Body of pancreas (tissue), 4 donors: ENCODE measurements at regions not wholly inside any gene's neighbourhood (a gene's known extent, or its start where the extent isn't known, plus 50 kb on each side); places are given as distances from the start of the nearest gene placed in this dataset.

Source experiments
- ATAC-seq: fragments of 150-250 bp; one replicate; pipeline ENCODE4 v1.9.1; 2016
- DNase-seq, 4 donors: peaks; one replicate each; pipeline ENCODE4 v3.0.0-alpha.2; 2019
- H3K27ac ChIP-seq, 4 donors: fragments of 200-600 bp; sonication (generic); 1 replicate in 3 of 4; 2 replicates in 1 of 4; pipeline versions ENCODE4 v1.5.1 to v1.6.1; 2016 to 2019; ENCODE audit warnings: mild to moderate bottlenecking in 1 of 4, mixed read lengths in 1 of 4, moderate library complexity in 1 of 4
- H3K27me3 ChIP-seq, 2 donors: fragments of 200-600 bp; sonication (generic); one replicate each; pipeline ENCODE4 v1.6.0; 2016; ENCODE audit warnings: mild to moderate bottlenecking in 1 of 2
- H3K36me3 ChIP-seq, 2 donors: fragments of 200-600 bp; sonication (generic); replicated peaks in 1 of 2; 2 replicates each; pipeline ENCODE4 v1.5.1; 2016; ENCODE audit warnings: low read depth in 2 of 2; ENCODE audit not compliant: insufficient read depth in 1 of 2
- H3K4me1 ChIP-seq: fragments of 200-600 bp; sonication (generic); one replicate; pipeline ENCODE4 v1.6.0; 2016
- H3K4me3 ChIP-seq, 2 donors: fragments of 200-600 bp; sonication (generic); 1 replicate in 1 of 2; 2 replicates in 1 of 2; pipeline ENCODE4 v1.5.1; 2016 to 2019
- H3K9me3 ChIP-seq, 3 donors: fragments of 200-600 bp; sonication (generic); 1 replicate in 2 of 3; 2 replicates in 1 of 3; pipeline ENCODE4 v1.5.1; 2016
- POLR2A ChIP-seq, 3 donors: fragments of 450-650 bp; IDR thresholded peaks; one replicate each; pipeline ENCODE4 v1.6.1; 2016; ENCODE audit warnings: antibody characterized with exemption in 3 of 3, mild to moderate bottlenecking in 2 of 3
- WGBS, 2 donors: methylation state at CpG; one replicate each; pipeline ENCODE4 v1.1.5; 2017; 5-methylcytosine and 5-hydroxymethylcytosine counted together
- intact Hi-C: fragments of 100-400 bp; cut with DNase I; formaldehyde crosslinking; loops from one replicate; pipeline ENCODE4 v1.15.1; 2023
- TF ChIP-seq, protein P1 (sequence below), 7 experiments: fragments of 450-650 bp in 4 of 7; fragments of 200-600 bp in 3 of 7; sonication (generic) in 3 of 7; IDR thresholded peaks; one replicate each; pipeline ENCODE4 v1.5.1; 2016 to 2019; ENCODE audit warnings: antibody characterized with exemption in 7 of 7

DNA sequence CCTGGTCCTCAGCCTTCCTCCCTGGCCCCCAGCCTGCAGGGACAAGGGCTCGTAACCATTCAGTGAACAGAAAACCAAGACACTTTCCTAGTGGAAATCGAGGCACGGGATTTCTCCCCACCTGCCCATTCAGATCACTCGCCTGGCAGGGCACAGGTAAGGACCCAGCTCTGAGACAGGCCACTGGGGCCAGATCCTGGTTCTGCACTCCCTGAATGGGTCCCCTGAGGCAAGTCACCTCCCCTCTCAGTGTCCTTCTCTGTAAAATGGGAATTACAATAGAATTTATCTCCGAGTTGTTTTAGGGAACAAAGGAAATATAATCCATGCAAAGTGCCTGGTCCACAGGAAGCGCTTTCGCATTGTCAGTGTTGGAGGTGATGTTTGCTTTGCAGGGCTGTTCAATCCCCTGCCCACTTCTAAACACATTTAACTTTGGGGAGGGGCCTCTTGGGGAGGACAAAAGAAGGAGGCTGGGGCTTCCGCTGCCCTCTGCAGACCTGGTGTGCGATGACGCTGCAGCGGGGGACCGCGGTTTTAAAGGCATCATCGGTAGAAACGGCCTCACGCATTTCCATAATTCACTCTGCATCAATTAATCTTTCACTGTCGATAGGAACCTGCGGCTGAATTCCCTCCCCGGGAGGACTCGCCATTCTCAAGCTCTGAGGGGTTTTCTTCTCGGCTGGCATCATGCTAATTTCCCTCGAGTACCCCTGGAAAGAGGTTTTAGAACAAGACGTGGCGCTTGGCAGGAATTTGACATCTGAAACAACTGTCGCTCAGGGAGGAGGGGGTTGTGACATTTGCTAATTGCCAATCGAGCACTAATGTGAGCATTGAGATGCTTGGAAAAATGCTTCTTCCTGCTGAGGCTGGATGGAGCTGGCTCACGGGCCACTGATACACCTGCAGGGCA is 70.4 kb upstream of the FGF3 start:
- no peak overlapping the region for H3K4me3 ChIP-seq
- ATAC-seq (no peak), DNase-seq (no peak)
- no peak for TF ChIP-seq POLR2A (IDR thresholded peaks at IDR 0.05)
- TF ChIP-seq, protein P1, sequence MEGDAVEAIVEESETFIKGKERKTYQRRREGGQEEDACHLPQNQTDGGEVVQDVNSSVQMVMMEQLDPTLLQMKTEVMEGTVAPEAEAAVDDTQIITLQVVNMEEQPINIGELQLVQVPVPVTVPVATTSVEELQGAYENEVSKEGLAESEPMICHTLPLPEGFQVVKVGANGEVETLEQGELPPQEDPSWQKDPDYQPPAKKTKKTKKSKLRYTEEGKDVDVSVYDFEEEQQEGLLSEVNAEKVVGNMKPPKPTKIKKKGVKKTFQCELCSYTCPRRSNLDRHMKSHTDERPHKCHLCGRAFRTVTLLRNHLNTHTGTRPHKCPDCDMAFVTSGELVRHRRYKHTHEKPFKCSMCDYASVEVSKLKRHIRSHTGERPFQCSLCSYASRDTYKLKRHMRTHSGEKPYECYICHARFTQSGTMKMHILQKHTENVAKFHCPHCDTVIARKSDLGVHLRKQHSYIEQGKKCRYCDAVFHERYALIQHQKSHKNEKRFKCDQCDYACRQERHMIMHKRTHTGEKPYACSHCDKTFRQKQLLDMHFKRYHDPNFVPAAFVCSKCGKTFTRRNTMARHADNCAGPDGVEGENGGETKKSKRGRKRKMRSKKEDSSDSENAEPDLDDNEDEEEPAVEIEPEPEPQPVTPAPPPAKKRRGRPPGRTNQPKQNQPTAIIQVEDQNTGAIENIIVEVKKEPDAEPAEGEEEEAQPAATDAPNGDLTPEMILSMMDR (IDR thresholded peaks at IDR 0.05), result no peak
- no peaks in the 10 kb centered on the region for H3K9me3 ChIP-seq
- no peaks in the 10 kb centered on the region for H3K36me3 ChIP-seq
- H3K27ac ChIP-seq, result no peak overlapping the region
- WGBS, 2 donors, result 20 to 24% methylated on average over 26 to 27 of the region's 27 CpGs
- peaks cover 7% of the 10 kb centered on the region for H3K4me1 ChIP-seq
- no peaks in the 10 kb centered on the region for H3K27me3 ChIP-seq
- intact Hi-C loops, result loop anchor here (5.0 kb wide), 1 partner anchor 207 kb away; no protein-coding TSS in a partner anchor

DNA sequence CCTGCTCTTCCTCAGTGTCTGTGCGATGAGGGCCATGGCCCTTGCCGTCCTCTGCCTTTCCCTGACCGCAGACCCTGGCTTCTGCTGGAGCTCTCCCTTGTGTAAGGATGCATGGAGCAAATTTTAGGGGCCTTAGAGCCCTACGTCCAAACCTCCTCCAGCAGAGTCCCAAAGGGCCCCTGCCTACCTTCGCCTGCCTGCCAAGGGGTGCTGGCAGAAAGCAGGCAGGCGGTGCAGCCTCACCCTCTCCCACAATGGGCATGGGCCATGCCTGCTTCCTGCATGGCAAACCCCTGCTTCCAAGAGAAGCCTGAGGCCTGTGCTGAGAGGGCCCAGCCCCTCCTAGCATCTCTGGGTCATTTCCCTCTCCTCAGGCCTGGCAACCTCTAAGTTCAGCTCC is 71.3 kb upstream of the FGF3 start:
- no peak overlapping the region for H3K4me3 ChIP-seq
- WGBS, 2 donors, result 50 to 72% methylated on average over 1 to 6 of the region's 6 CpGs
- TF ChIP-seq, protein P1 (IDR thresholded peaks at IDR 0.05), result no peak
- TF ChIP-seq POLR2A (IDR thresholded peaks at IDR 0.05), result no peak
- H3K27me3 ChIP-seq, result no peaks in the 10 kb centered on the region
- no peak for DNase-seq
- ATAC-seq, result no peak
- peaks cover 7% of the 10 kb centered on the region for H3K4me1 ChIP-seq
- H3K36me3 ChIP-seq, result no peaks in the 10 kb centered on the region
- intact Hi-C loops, result no loop called here
- no peaks in the 10 kb centered on the region for H3K9me3 ChIP-seq
- no peak overlapping the region for H3K27ac ChIP-seq

DNA sequence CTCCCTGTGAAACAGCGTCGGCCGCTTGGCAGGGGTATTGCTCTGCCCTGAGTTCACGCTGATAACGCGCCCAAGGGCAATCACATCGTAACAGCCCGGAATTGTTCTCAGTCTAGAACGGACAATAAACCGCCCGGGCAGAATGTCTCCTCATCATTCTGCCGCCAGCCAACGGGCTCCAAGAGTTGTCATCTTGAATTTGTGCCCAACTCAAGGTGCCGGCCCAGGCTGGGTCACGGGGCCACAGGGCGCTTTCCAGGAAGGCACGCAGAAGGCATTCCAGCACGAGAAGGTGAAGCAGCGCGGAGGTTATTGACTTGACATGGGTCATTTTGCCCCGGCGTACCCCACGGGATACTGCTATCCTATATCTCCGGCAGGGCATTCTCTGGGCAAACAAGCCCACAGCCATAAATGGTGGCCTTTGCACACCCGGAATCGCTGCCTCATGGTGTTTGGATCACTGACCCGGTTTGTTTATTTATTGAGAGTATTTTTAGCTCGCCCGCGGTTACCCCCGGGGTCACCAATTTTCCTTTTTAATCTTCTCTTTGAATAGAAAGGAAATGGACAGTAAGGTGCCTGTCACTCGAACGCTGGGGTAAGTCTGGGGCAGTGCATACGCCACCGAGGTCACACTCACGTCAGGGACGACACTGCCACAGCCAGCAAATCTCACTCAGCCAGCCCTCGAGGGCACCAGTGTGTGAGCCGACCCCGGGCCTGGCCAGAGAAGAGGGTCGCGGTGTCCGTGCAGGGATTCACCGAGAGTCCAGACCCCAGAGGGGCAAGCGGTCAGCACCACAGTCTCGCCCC is 72.4 kb upstream of the FGF3 start:
- no peak for DNase-seq
- TF ChIP-seq POLR2A (IDR thresholded peaks at IDR 0.05), result no peak
- TF ChIP-seq, protein P1 (IDR thresholded peaks at IDR 0.05), result no peak
- no peaks in the 10 kb centered on the region for H3K27me3 ChIP-seq
- H3K4me3 ChIP-seq, result no peak overlapping the region
- intact Hi-C loops, result no loop called here
- no peak overlapping the region for H3K27ac ChIP-seq
- no peaks in the 10 kb centered on the region for H3K36me3 ChIP-seq
- ATAC-seq, result peak; percentile 25
- H3K9me3 ChIP-seq, result no peaks in the 10 kb centered on the region
- H3K4me1 ChIP-seq, result peaks cover 7% of the 10 kb centered on the region
- 18 to 48% methylated on average over 22 to 44 of the region's 46 CpGs for WGBS, 2 donors

DNA sequence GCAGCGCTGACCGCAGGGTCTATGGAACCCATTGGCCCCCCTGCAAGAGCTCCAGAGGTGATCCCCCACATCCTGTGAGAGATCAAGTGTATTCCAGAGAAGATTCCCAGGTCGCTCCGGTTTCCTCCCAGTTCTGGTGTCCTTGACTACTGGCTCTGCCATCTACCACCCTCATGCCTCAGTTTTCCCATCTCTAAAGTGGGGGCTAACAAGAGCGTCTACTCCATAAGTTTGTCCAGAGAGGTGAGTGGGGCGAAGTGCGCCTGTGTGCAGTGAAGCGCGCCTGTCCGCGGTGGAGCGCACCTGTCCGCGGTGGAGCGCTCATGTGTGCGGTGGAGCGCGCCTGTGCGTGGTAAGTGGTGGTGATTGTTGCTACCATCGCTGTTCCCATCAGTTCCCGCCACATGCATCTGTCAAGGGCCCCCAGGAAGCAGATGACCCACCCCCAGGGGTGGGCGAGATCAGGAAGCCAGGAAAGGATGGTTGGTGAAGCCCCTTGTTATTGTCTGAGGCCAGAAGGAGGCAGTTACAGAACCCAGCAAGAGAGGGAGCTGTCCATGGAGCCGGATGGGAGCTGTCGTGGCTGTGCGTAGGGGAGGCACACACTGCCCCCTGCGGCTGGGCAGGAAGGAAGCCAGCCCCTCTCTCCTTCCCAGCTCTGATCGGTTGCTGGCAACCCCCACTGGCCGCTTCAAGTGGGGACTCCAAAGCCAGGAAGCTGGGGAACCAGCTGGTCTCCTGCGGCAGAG is 73.2 kb upstream of the FGF3 start:
- Histone ChIP-seq H3K27me3 (no peaks in the 10 kb centered on the region), H3K4me1 (peaks cover 7% of the 10 kb centered on the region), H3K27ac (no peak overlapping the region), H3K4me3 (no peak overlapping the region), H3K9me3 (no peaks in the 10 kb centered on the region), H3K36me3 (no peaks in the 10 kb centered on the region)
- TF ChIP-seq POLR2A (IDR thresholded peaks at IDR 0.05), result no peak
- TF ChIP-seq, protein P1 (IDR thresholded peaks at IDR 0.05), result no peak
- intact Hi-C loops, result no loop called here
- no peak for DNase-seq
- 70 to 80% methylated on average over 19 to 29 of the region's 29 CpGs for WGBS, 2 donors
- ATAC-seq, result no peak
